Heart left ventricle (tissue), 16 donors: ENCODE measurements at regions not wholly inside any gene's neighbourhood (a gene's known extent, or its start where the extent isn't known, plus 50 kb on each side); places are given as distances from the start of the nearest gene placed in this dataset.

Experiments
- ATAC-seq, 4 donors: fragments of 200-7000 bp; cut with Tn5 transposase; one replicate each; pipeline ENCODE4 v1.9.1; 2020 to 2022; ENCODE audit warnings: moderate library complexity in 4 of 4, mild to moderate bottlenecking in 3 of 4, moderate number of reproducible peaks in 1 of 4
- DNase-seq, 5 donors: peaks; one replicate each; pipeline ENCODE4 v3.0.0-alpha.2; 2020
- H3K27ac ChIP-seq, 12 donors: fragments of 200-600 bp; sonication (generic) in 4 of 12; one replicate each; pipeline versions ENCODE4 v1.5.0 to v1.8.0; 2016 to 2022; ENCODE audit warnings: mild to moderate bottlenecking in 2 of 12
- H3K27me3 ChIP-seq, 9 donors: fragments of 200-600 bp; sonication (generic) in 2 of 9; one replicate each; pipeline versions ENCODE4 v1.5.1 to v1.8.0; 2016 to 2022; ENCODE audit warnings: mild to moderate bottlenecking in 3 of 9
- H3K36me3 ChIP-seq, 9 donors: fragments of 200-600 bp; sonication (generic) in 2 of 9; one replicate each; pipeline versions ENCODE4 v1.5.0 to v1.8.0; 2018 to 2022; ENCODE audit warnings: mild to moderate bottlenecking in 2 of 9
- H3K4me1 ChIP-seq, 12 donors: fragments of 200-600 bp; sonication (generic) in 4 of 12; one replicate each; pipeline versions ENCODE4 v1.5.0 to v1.8.0; 2016 to 2022; ENCODE audit warnings: mild to moderate bottlenecking in 3 of 12
- H3K4me3 ChIP-seq, 12 donors: fragments of 200-600 bp; sonication (generic) in 4 of 12; one replicate each; pipeline versions ENCODE4 v1.5.0 to v1.8.0; 2017 to 2022; ENCODE audit warnings: mild to moderate bottlenecking in 9 of 12, moderate library complexity in 4 of 12
- H3K9me3 ChIP-seq, 12 donors: fragments of 200-600 bp; sonication (generic) in 4 of 12; one replicate each; pipeline versions ENCODE4 v1.5.0 to v1.8.0; 2016 to 2022; ENCODE audit warnings: mild to moderate bottlenecking in 1 of 12
- POLR2A ChIP-seq, 2 donors: fragments of 450-650 bp; IDR thresholded peaks; one replicate each; pipeline ENCODE4 v1.6.1; 2017; ENCODE audit warnings: antibody characterized with exemption in 2 of 2, mild to moderate bottlenecking in 2 of 2, moderate library complexity in 2 of 2
- WGBS, 4 donors: extraction: QIAGEN DNeasy Blood & Tissue Kit in 2 of 4; methylation state at CpG; one replicate each; pipeline versions ENCODE4 v1.1.5 to v1.1.7; 2013 to 2018; 5-methylcytosine and 5-hydroxymethylcytosine counted together
- intact Hi-C, 10 donors: fragments of 100-400 bp; cut with DNase I; formaldehyde crosslinking; loops; one replicate each; pipeline versions ENCODE4 v1.11.1 to v1.14.2; 2022
- TF ChIP-seq, protein P1 (sequence below), 12 donors: fragments of 200-600 bp; sonication (generic) in 4 of 12; IDR thresholded peaks; one replicate each; pipeline versions ENCODE4 v1.5.0 to v1.8.0; 2018 to 2022; ENCODE audit warnings: antibody characterized with exemption in 12 of 12, mild to moderate bottlenecking in 5 of 12
- donor health status: ischemic (EF 13 %, LVEDD 7.1; RV severe dilation, severe dysfunction).
- donor health status: healthy with polysubstance abuse.
- donor health status: DM: no; HTN: yes; CAD: no.
- donor health status: DM: no; HTN: no; CAD: no.
- donor health status: ischemic (EF 25% LVEDD 6.9; RV normal size, moderate dysfunction).
- donor health status: ischemic (EF 25% LVEDD 5.7; RV mildly dilated, moderate dysfunction).
- donor health status: healthy.
- donor health status: DM: yes; HTN: yes; CAD: no.
- donor health status: ischemic (EF 35%, LVEDD 5.7; RV mildly dilated, moderate dysfunction).
- donor health status: nonischemic (EF 11% LVEDD 7.7; RV severe dilation, severe dysfunction).
- donor health status: DM: yes; HTN: yes; CAD: no.
- donor health status: PGD.
- donor health status: ischemic (EF 29% LVEDD 5.4; RV normal size, mild dysfunction).
- donor health status: nonischemic (EF 23%, LVEDD 6.1; RV moderate dilation, normal function).

DNA sequence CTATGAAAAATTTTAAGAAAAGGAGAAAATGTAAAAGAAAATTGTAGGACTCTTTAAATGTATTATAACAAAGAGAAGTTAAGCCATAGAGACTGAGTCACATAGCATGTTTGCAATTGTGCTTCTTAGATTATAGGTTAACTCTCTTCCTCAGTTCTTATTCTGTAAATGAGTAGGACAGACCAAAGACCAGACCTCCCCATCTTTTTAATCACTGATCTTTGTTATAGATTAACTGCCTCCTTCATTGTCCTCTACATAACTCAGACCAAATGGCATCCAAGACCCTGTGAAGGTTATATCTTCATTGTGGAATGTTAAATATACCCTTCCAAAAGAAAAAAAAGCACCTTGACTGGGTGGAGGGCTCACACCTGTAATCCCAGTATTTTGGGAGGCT is 316.9 kb upstream of the LRRTM4 start:
- H3K4me1 ChIP-seq, result no peaks in the 10 kb centered on the region
- TF ChIP-seq POLR2A (IDR thresholded peaks at IDR 0.05), result no peak
- TF ChIP-seq, protein P1, sequence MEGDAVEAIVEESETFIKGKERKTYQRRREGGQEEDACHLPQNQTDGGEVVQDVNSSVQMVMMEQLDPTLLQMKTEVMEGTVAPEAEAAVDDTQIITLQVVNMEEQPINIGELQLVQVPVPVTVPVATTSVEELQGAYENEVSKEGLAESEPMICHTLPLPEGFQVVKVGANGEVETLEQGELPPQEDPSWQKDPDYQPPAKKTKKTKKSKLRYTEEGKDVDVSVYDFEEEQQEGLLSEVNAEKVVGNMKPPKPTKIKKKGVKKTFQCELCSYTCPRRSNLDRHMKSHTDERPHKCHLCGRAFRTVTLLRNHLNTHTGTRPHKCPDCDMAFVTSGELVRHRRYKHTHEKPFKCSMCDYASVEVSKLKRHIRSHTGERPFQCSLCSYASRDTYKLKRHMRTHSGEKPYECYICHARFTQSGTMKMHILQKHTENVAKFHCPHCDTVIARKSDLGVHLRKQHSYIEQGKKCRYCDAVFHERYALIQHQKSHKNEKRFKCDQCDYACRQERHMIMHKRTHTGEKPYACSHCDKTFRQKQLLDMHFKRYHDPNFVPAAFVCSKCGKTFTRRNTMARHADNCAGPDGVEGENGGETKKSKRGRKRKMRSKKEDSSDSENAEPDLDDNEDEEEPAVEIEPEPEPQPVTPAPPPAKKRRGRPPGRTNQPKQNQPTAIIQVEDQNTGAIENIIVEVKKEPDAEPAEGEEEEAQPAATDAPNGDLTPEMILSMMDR (IDR thresholded peaks at IDR 0.05), result no peak
- H3K27ac ChIP-seq, result no peak overlapping the region
- H3K9me3 ChIP-seq, result peaks cover 0 to 30% (median 6%) of the 10 kb centered on the region in 12 donors
- no peaks in the 10 kb centered on the region for H3K27me3 ChIP-seq
- no peak overlapping the region for H3K4me3 ChIP-seq
- DNase-seq, result no peak
- intact Hi-C loops, result no loop called here
- no peak for ATAC-seq
- no peaks in the 10 kb centered on the region for H3K36me3 ChIP-seq

DNA sequence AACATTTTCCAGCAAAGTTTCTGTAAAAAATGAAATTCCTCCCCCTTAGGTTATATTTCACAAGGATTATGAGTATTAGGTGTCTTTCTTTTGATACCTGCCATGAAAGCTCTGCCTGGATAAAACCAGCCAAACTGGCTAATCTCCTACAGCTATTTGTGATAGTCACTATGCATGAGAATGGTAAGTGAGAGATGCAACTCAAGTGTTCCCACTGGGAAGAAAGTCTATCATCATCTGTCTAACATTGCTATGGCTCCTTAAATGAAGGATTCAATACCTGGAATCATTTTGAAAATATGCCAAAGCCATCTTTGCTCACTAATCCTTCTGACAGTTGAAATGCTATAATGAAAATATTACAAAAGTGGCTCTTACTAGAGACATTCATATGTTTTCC is 339.9 kb upstream of the LRRTM4 start:
- no peaks in the 10 kb centered on the region for H3K4me1 ChIP-seq
- no peaks in the 10 kb centered on the region for H3K27me3 ChIP-seq
- H3K27ac ChIP-seq, result no peak overlapping the region
- no peak for ATAC-seq
- no peaks in the 10 kb centered on the region for H3K36me3 ChIP-seq
- H3K4me3 ChIP-seq, result no peak overlapping the region
- no peak for TF ChIP-seq POLR2A (IDR thresholded peaks at IDR 0.05)
- TF ChIP-seq, protein P1 (IDR thresholded peaks at IDR 0.05), result no peak
- DNase-seq, result no peak
- H3K9me3 ChIP-seq, result peaks cover 0 to 7% (median under 1%) of the 10 kb centered on the region in 12 donors
- intact Hi-C loops, result no loop called here

- no peak overlapping the region for H3K4me3 ChIP-seq
- no peaks in the 10 kb centered on the region for H3K36me3 ChIP-seq
- intact Hi-C loops, result no loop called here
- no peaks in the 10 kb centered on the region for H3K9me3 ChIP-seq
- no peaks in the 10 kb centered on the region for H3K4me1 ChIP-seq
- DNase-seq, result no peak
- 68 to 97% (median 92%) methylated on average over 4 of the region's 4 CpGs for WGBS, 4 donors
- H3K27ac ChIP-seq, result no peak overlapping the region
- ATAC-seq, result no peak
- H3K27me3 ChIP-seq, result no peaks in the 10 kb centered on the region
- TF ChIP-seq, protein P1 (IDR thresholded peaks at IDR 0.05), result no peak
- no peak for TF ChIP-seq POLR2A (IDR thresholded peaks at IDR 0.05)
These were observed 342.2 kb upstream of the LRRTM4 start for GRCh38 chr2:77864426-77864825.

- H3K9me3 ChIP-seq, result no peaks in the 10 kb centered on the region
These were observed 344.5 kb upstream of the LRRTM4 start for GRCh38 chr2:77866661-77867060.

More at GRCh38 chr2:77866661-77867060, 344.5 kb upstream of the LRRTM4 start:
- intact Hi-C loops, result no loop called here
- no peaks in the 10 kb centered on the region for H3K4me1 ChIP-seq
- H3K36me3 ChIP-seq, result no peaks in the 10 kb centered on the region
- no peak overlapping the region for H3K27ac ChIP-seq
- no peaks in the 10 kb centered on the region for H3K27me3 ChIP-seq
- TF ChIP-seq, protein P1 (IDR thresholded peaks at IDR 0.05), result no peak
- no peak for TF ChIP-seq POLR2A (IDR thresholded peaks at IDR 0.05)
- no peak for DNase-seq
- ATAC-seq, result no peak
- no peak overlapping the region for H3K4me3 ChIP-seq
- 38 to 41% (median 39%) methylated on average over 3 of the region's 3 CpGs for WGBS, 4 donors
